ENCODE measurements at regions not wholly inside any gene's neighbourhood (a gene's known extent, or its start where the extent isn't known, plus 50 kb on each side); places are given as distances from the start of the nearest gene placed in this dataset.

DNA sequence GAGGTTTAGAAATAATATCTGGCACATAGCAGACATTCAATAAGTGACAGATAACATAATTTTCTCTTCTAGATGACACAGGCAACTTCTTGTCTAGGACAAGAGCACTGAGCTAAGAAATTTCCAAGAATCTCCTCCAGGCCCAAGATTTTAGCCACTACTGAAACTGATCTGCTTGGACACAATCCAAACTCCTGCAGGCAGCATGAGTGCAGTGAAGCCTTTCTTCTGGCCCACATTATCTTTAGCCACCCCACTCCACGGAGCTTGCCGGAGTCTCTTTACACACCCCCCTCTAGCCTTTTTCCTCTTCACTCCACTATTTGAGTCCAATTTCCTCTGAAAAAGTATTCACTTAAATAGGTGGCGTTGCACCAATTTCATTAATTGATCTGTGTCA, 142.9 kb upstream of the DUSP10 start:
- Histone ChIP-seq H3K4me3 (no peak overlapping the region), H3K9me3 (ENCODE audit: insufficient read depth, low read depth) (no peaks in the 10 kb centered on the region), H4K20me1 (ENCODE audit: insufficient read depth) (no peaks in the 10 kb centered on the region), H3K4me2 (no peak overlapping the region), H3K27ac (no peak overlapping the region), H3K27me3 (ENCODE audit: insufficient read depth, low read depth) (no peaks in the 10 kb centered on the region), H3K79me2 (ENCODE audit: low read depth) (no peaks in the 10 kb centered on the region), H3K9me2 (ENCODE audit: insufficient read depth) (no peaks in the 10 kb centered on the region), H3K36me3 (ENCODE audit: low read depth) (no peaks in the 10 kb centered on the region), H2AFZ (no peak overlapping the region), H3K4me1 (replicated peaks; ENCODE audit: insufficient read depth) (peaks cover 34% of the 10 kb centered on the region), H3F3A (ENCODE audit: insufficient read depth, low read depth) (peaks cover 28% of the 10 kb centered on the region)
- POLR2A ChIA-PET (ENCODE audit: unreplicated experiment), result interaction anchor here (0.6 to 0.7 kb wide), 2 partner anchors 10 to 1834 kb away, joined by 3 to 6 read pairs; no protein-coding TSS in a partner anchor
- CTCF ChIA-PET, result no interaction called here
- BruUV-seq (replicated peaks), result no TSS peak
- DNase-seq, result no peak
- intact Hi-C loops (cut with micrococcal nuclease; ENCODE audit: unreplicated experiment), result loop anchor here (5.0 to 10.0 kb wide), 2 partner anchors 273 to 340 kb away; no protein-coding TSS in a partner anchor
- no peak for TF ChIP-seq EZH2 (IDR thresholded peaks at IDR 0.05; ENCODE audit: low read depth)
- TF ChIP-seq, protein P1, sequence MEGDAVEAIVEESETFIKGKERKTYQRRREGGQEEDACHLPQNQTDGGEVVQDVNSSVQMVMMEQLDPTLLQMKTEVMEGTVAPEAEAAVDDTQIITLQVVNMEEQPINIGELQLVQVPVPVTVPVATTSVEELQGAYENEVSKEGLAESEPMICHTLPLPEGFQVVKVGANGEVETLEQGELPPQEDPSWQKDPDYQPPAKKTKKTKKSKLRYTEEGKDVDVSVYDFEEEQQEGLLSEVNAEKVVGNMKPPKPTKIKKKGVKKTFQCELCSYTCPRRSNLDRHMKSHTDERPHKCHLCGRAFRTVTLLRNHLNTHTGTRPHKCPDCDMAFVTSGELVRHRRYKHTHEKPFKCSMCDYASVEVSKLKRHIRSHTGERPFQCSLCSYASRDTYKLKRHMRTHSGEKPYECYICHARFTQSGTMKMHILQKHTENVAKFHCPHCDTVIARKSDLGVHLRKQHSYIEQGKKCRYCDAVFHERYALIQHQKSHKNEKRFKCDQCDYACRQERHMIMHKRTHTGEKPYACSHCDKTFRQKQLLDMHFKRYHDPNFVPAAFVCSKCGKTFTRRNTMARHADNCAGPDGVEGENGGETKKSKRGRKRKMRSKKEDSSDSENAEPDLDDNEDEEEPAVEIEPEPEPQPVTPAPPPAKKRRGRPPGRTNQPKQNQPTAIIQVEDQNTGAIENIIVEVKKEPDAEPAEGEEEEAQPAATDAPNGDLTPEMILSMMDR (conservative IDR thresholded peaks at IDR 0.05), result no peak

DNA sequence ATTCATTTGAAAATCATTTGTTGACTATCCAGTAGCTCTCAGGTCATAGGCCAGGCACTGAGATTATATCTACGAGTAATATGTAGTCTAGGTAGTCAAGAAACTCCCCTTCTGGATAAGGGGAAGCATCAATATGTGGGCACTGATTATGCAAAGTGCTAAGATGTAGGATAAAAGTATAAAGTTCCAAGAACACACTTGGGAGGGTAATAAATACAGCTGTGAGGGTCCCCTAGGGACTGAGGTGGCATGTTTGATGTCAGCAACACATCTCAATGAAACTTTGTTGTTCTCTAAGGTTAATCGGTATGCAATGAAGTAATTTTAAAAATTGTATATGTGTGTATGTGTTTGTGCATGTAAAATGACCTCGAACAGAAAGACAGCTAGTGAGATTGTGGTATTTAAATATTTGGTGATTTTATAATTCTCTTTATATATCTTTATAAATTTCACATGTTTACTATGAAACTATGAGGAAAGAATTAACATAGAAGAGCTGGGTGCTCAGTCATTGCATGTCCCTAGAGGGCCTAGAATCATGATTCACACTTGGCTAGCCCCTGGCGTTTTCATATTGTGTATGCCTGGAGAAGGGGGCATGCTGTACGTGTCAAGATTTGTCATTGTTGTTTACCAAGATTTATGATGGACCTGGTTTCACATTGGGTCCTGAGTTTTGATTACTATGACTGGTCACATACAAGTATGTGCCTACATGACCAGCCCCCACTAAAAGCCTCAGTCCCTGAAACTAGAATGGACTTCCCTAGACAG, 140.1 kb upstream of the DUSP10 start:
- Histone ChIP-seq H3K9me2 (ENCODE audit: insufficient read depth) (no peaks in the 10 kb centered on the region), H3K79me2 (ENCODE audit: low read depth) (no peaks in the 10 kb centered on the region), H3K27me3 (ENCODE audit: insufficient read depth, low read depth) (no peaks in the 10 kb centered on the region), H4K20me1 (ENCODE audit: insufficient read depth) (no peaks in the 10 kb centered on the region), H3K27ac (no peak overlapping the region), H3F3A (ENCODE audit: insufficient read depth, low read depth) (peaks cover 12% of the 10 kb centered on the region), H3K9me3 (ENCODE audit: insufficient read depth, low read depth) (no peaks in the 10 kb centered on the region), H2AFZ (no peak overlapping the region), H3K4me2 (no peak overlapping the region), H3K36me3 (ENCODE audit: low read depth) (no peaks in the 10 kb centered on the region), H3K4me1 (replicated peaks; ENCODE audit: insufficient read depth) (peaks cover 17% of the 10 kb centered on the region), H3K4me3 (no peak overlapping the region)
- TF ChIP-seq, protein P1 (conservative IDR thresholded peaks at IDR 0.05), result no peak
- no peak for TF ChIP-seq EZH2 (IDR thresholded peaks at IDR 0.05; ENCODE audit: low read depth)
- no TSS peak for BruUV-seq (replicated peaks)
- CTCF ChIA-PET, result no interaction called here
- intact Hi-C loops (cut with micrococcal nuclease; ENCODE audit: unreplicated experiment), result loop anchor here (10.0 kb wide), 1 partner anchor 337 kb away; no protein-coding TSS in a partner anchor
- no peak for DNase-seq
- POLR2A ChIA-PET (ENCODE audit: unreplicated experiment), result interaction anchor here (0.7 kb wide), 1 partner anchor 138 kb away, joined by 10 read pairs; no protein-coding TSS in a partner anchor

DNA sequence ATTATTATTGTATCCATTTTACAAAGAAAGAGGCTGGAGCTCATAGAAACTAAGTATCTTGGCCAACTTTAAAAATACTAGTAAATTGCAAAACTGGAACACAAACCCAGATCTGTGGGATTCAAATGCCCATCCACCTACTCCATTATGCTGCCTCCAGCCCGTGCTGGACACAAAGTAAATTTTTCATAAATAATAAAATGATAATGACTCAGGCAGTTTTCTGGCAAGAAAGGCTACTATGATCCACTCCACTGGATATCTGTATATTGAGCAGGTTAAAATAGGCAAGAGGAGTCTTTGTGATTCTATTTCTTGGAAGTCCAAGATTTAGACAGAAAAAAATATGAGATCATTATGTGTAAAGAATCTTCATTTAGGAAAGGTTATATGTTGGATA, 138.3 kb upstream of the DUSP10 start:
- Histone ChIP-seq H3K27ac (no peak overlapping the region), H3K4me3 (no peak overlapping the region), H3K79me2 (ENCODE audit: low read depth) (no peaks in the 10 kb centered on the region), H3K9me2 (ENCODE audit: insufficient read depth) (no peaks in the 10 kb centered on the region), H3K4me1 (replicated peaks; ENCODE audit: insufficient read depth) (no peaks in the 10 kb centered on the region), H3F3A (ENCODE audit: insufficient read depth, low read depth) (no peaks in the 10 kb centered on the region), H3K36me3 (ENCODE audit: low read depth) (no peaks in the 10 kb centered on the region), H3K9me3 (ENCODE audit: insufficient read depth, low read depth) (no peaks in the 10 kb centered on the region), H4K20me1 (ENCODE audit: insufficient read depth) (no peaks in the 10 kb centered on the region), H3K27me3 (ENCODE audit: insufficient read depth, low read depth) (no peaks in the 10 kb centered on the region), H2AFZ (no peak overlapping the region), H3K4me2 (no peak overlapping the region)
- POLR2A ChIA-PET (ENCODE audit: unreplicated experiment), result no interaction called here
- no peak for DNase-seq
- CTCF ChIA-PET, result no interaction called here
- intact Hi-C loops (cut with micrococcal nuclease; ENCODE audit: unreplicated experiment), result loop anchor here (10.0 kb wide), 1 partner anchor 335 kb away; no protein-coding TSS in a partner anchor
- no peak for TF ChIP-seq EZH2 (IDR thresholded peaks at IDR 0.05; ENCODE audit: low read depth)
- TF ChIP-seq, protein P1 (conservative IDR thresholded peaks at IDR 0.05), result no peak
- BruUV-seq (replicated peaks), result no TSS peak

Measured in PC-9 (cell line).